ENCODE measurements at regions not wholly inside any gene's neighbourhood (a gene's known extent, or its start where the extent isn't known, plus 50 kb on each side); places are given as distances from the start of the nearest gene placed in this dataset.

DNA sequence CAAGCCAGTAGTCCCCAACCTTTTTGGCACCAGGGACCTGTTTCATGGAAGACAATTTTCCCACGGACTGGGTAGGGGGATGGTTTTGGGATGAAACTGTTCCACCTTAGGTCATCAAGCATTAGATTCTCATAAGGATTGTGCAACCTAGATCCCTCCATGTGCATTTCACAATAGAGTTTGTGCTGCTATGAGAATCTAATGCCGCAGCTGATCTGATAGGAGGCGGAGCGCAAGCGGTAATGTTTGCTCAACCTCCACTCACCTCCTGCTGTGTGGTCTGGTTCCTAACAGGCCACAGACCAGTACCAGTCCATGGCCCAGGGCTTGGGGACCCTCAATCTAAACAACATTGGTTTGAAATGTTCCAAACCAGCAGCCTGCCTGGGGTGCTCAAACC is 137.0 kb upstream of the STXBP5 start (continued):
- no peak for TF ChIP-seq ZNF790 (CRISPR knock-in tag; IDR thresholded peaks at IDR 0.05; ENCODE audit: borderline replicate concordance)
- TF ChIP-seq ONECUT2 (CRISPR knock-in tag; IDR thresholded peaks at IDR 0.05): no peak
- no peak for TF ChIP-seq ZNF383 (CRISPR knock-in tag; IDR thresholded peaks at IDR 0.05; ENCODE audit: borderline replicate concordance)
- TF ChIP-seq SRF (IDR thresholded peaks at IDR 0.05; ENCODE audit: low read depth, low read length): no peak
- TF ChIP-seq FOXC1 (CRISPR knock-in tag; IDR thresholded peaks at IDR 0.05; ENCODE audit: borderline replicate concordance): no peak
- TF ChIP-seq PRMT3 (CRISPR knock-in tag; IDR thresholded peaks at IDR 0.05; ENCODE audit: borderline replicate concordance, low read depth): no peak
- TF ChIP-seq ZNF24 (IDR thresholded peaks at IDR 0.05): no peak
- TF ChIP-seq YY1 (IDR thresholded peaks at IDR 0.05; ENCODE audit: insufficient read depth, insufficient replicate concordance, low read depth, low read length): no peak
- TF ChIP-seq, protein P1, sequence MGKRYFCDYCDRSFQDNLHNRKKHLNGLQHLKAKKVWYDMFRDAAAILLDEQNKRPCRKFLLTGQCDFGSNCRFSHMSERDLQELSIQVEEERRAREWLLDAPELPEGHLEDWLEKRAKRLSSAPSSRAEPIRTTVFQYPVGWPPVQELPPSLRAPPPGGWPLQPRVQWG (CRISPR knock-in tag; IDR thresholded peaks at IDR 0.05; ENCODE audit: borderline replicate concordance, low read depth): no peak
- TF ChIP-seq EEA1 (CRISPR knock-in tag; IDR thresholded peaks at IDR 0.05; ENCODE audit: borderline replicate concordance): no peak
- TF ChIP-seq ZKSCAN5 (CRISPR knock-in tag; IDR thresholded peaks at IDR 0.05): peak; percentile 73; the same call in 1 of the 2 replicates
- TF ChIP-seq ZNF138 (CRISPR knock-in tag; IDR thresholded peaks at IDR 0.05; ENCODE audit: low read depth): no peak
- TF ChIP-seq, protein P2, sequence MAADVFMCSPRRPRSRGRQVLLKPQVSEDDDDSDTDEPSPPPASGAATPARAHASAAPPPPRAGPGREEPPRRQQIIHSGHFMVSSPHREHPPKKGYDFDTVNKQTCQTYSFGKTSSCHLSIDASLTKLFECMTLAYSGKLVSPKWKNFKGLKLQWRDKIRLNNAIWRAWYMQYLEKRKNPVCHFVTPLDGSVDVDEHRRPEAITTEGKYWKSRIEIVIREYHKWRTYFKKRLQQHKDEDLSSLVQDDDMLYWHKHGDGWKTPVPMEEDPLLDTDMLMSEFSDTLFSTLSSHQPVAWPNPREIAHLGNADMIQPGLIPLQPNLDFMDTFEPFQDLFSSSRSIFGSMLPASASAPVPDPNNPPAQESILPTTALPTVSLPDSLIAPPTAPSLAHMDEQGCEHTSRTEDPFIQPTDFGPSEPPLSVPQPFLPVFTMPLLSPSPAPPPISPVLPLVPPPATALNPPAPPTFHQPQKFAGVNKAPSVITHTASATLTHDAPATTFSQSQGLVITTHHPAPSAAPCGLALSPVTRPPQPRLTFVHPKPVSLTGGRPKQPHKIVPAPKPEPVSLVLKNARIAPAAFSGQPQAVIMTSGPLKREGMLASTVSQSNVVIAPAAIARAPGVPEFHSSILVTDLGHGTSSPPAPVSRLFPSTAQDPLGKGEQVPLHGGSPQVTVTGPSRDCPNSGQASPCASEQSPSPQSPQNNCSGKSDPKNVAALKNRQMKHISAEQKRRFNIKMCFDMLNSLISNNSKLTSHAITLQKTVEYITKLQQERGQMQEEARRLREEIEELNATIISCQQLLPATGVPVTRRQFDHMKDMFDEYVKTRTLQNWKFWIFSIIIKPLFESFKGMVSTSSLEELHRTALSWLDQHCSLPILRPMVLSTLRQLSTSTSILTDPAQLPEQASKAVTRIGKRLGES (CRISPR knock-in tag; IDR thresholded peaks at IDR 0.05; ENCODE audit: borderline replicate concordance): no peak
- no peak for TF ChIP-seq ZNF121 (CRISPR knock-in tag; IDR thresholded peaks at IDR 0.05)
- TF ChIP-seq NCOA2 (CRISPR knock-in tag; IDR thresholded peaks at IDR 0.05): 0 out of 2 replicates have a peak, but pooled peaks have one; percentile 20
- TF ChIP-seq GTF2F1 (IDR thresholded peaks at IDR 0.05; ENCODE audit: low read length): no peak
- TF ChIP-seq NONO (IDR thresholded peaks at IDR 0.05): no peak
- no peak for TF ChIP-seq NONO (CRISPR knock-in tag; conservative IDR thresholded peaks at IDR 0.05)
- no peak for TF ChIP-seq ARNT (IDR thresholded peaks at IDR 0.05)
- TF ChIP-seq SOX13 (IDR thresholded peaks at IDR 0.05): no peak
- peak in 1 of 2 experiments; percentile 57; a peak in 2 of 4 replicates for TF ChIP-seq SOX13 (CRISPR knock-in tag; conservative IDR thresholded peaks at IDR 0.05 in 1 of 2, IDR thresholded peaks at IDR 0.05 in 1 of 2)
- no peak for TF ChIP-seq IKZF1 (IDR thresholded peaks at IDR 0.05)
- TF ChIP-seq RBAK (CRISPR knock-in tag; IDR thresholded peaks at IDR 0.05): no peak
- TF ChIP-seq PCBP1 (IDR thresholded peaks at IDR 0.05; ENCODE audit: borderline replicate concordance, low read depth, low read length): no peak
- no peak for TF ChIP-seq HOXD1 (CRISPR knock-in tag; IDR thresholded peaks at IDR 0.05)
- no peak for TF ChIP-seq PTBP1 (IDR thresholded peaks at IDR 0.05; ENCODE audit: low read depth, low read length, poor library complexity, severe bottlenecking)
- 0 out of 2 replicates have a peak, but pooled peaks have one; percentile 42 for TF ChIP-seq BCL6 (CRISPR knock-in tag; IDR thresholded peaks at IDR 0.05)
- no peak for TF ChIP-seq FOXP1 (IDR thresholded peaks at IDR 0.05)
- TF ChIP-seq FOXP1 (CRISPR knock-in tag; IDR thresholded peaks at IDR 0.05): 0 out of 2 replicates have a peak, but pooled peaks have one; percentile 21
- TF ChIP-seq CBX5 (CRISPR knock-in tag; IDR thresholded peaks at IDR 0.05; ENCODE audit: borderline replicate concordance): peak; percentile 53; the same call in 1 of the 2 replicates
- TF ChIP-seq, protein P3, sequence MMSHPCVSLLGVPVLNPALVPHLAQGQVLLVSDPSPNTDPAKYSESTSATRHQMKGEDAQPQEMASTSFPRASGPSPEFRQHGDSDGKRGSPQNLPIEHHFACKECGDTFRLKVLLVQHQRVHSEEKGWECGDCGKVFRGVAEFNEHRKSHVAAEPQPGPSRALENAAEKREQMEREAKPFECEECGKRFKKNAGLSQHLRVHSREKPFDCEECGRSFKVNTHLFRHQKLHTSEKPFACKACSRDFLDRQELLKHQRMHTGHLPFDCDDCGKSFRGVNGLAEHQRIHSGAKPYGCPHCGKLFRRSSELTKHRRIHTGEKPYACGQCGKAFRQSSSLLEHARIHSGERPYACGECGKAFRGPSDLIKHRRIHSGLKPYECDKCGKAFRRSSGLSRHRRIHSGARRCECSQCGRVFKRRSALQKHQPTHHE (CRISPR knock-in tag; IDR thresholded peaks at IDR 0.05; ENCODE audit: borderline replicate concordance): no peak
